GM13976 (cell line): ENCODE measurements at regions not wholly inside any gene's neighbourhood (a gene's known extent, or its start where the extent isn't known, plus 50 kb on each side); places are given as distances from the start of the nearest gene placed in this dataset.

Experiments used
- DNase-seq: peaks from one replicate; pipeline ENCODE4 v3.0.0; 2012; ENCODE audit warnings: low spot score
- CTCF ChIP-seq: IDR thresholded peaks from 2 replicates; pipeline ENCODE4 v1.5.1; 2012; ENCODE audit warnings: borderline replicate concordance, mild to moderate bottlenecking; ENCODE audit not compliant: insufficient read depth; ENCODE audit errors: extremely low read depth, missing control alignments, control extremely low read depth
- in situ Hi-C: fragments of 300-500 bp; cut with MboI; formaldehyde crosslinking; loops from one replicate; pipeline ENCODE4 v1.12.0; 2022; ENCODE audit warnings: low sequenced_read_pairs, mixed read lengths, inconsistent platforms; ENCODE audit not compliant: unreplicated experiment

- in situ Hi-C loops: no loop called here
- TF ChIP-seq CTCF: no peak
- DNase-seq: no peak
These were observed 52.5 kb upstream of the FBXO28 start for GRCh38 chr1:224061436-224061835.

- TF ChIP-seq CTCF: no peak
- DNase-seq: no peak
- in situ Hi-C loops: no loop called here
These were observed 53.9 kb upstream of the FBXO28 start for GRCh38 chr1:224059897-224060427.

GRCh38 chr1:224058303-224058702 is 55.6 kb upstream of the FBXO28 start:
- TF ChIP-seq CTCF: no peak
- DNase-seq: no peak
- in situ Hi-C loops: no loop called here

- no peak for TF ChIP-seq CTCF
- in situ Hi-C loops: no loop called here
- no peak for DNase-seq
These were observed 56.3 kb upstream of the FBXO28 start for GRCh38 chr1:224057461-224058199.

- TF ChIP-seq CTCF: no peak
- DNase-seq: no peak
- in situ Hi-C loops: no loop called here
These were observed 59.3 kb upstream of the FBXO28 start for GRCh38 chr1:224054611-224055010.

- no peak for TF ChIP-seq CTCF
- in situ Hi-C loops: no loop called here
These were observed 59.9 kb upstream of the FBXO28 start for GRCh38 chr1:224054012-224054411.

More at GRCh38 chr1:224054012-224054411, 59.9 kb upstream of the FBXO28 start:
- DNase-seq: no peak
